GM12878 (cell line): ENCODE measurements at regions not wholly inside any gene's neighbourhood (a gene's known extent, or its start where the extent isn't known, plus 50 kb on each side); places are given as distances from the start of the nearest gene placed in this dataset.

ENCODE experiments used
- BRCA1 ChIP-seq: IDR thresholded peaks from 2 replicates; pipeline ENCODE4 v1.6.1; 2011; ENCODE audit warnings: low read depth, low read length, improper control_type of control experiment
- CEBPZ ChIP-seq: fragments of 150-350 bp; IDR thresholded peaks from 2 replicates; pipeline ENCODE4 v1.6.1; 2016; ENCODE audit warnings: low read depth, low read length
- DPF2 ChIP-seq: fragments of 450-650 bp; IDR thresholded peaks from 2 replicates; pipeline ENCODE4 v1.6.1; 2017; ENCODE audit warnings: mild to moderate bottlenecking
- E2F4 ChIP-seq: IDR thresholded peaks from 2 replicates; pipeline ENCODE4 v1.6.1; 2012; ENCODE audit warnings: low read depth, low read length, improper control_type of control experiment
- ETV6 ChIP-seq, 2 experiments: fragments of 450-650 bp in 1 of 2; IDR thresholded peaks in 1 of 2; conservative IDR thresholded peaks in 1 of 2; 2 replicates each; pipeline ENCODE4 v1.6.1; 2014; ENCODE audit warnings: antibody characterized with exemption in 1 of 2, borderline replicate concordance in 1 of 2, low read depth in 1 of 2, mild to moderate bottlenecking in 1 of 2, moderate library complexity in 1 of 2
- FOS ChIP-seq: IDR thresholded peaks from 3 replicates; pipeline ENCODE4 v1.6.1; 2011; ENCODE audit warnings: borderline replicate concordance; ENCODE audit not compliant: insufficient read length; ENCODE audit errors: extremely low read depth
- IKZF1 ChIP-seq: fragments of 450-650 bp; conservative IDR thresholded peaks from 2 replicates; pipeline ENCODE4 v1.6.1; 2017; ENCODE audit warnings: antibody characterized with exemption, mild to moderate bottlenecking
- IRF3 ChIP-seq: fragments of 450-650 bp; IDR thresholded peaks from 2 replicates; pipeline ENCODE4 v1.6.1; 2014; ENCODE audit warnings: mild to moderate bottlenecking
- IRF5 ChIP-seq: fragments of 450-650 bp; IDR thresholded peaks from 2 replicates; pipeline ENCODE4 v1.6.1; 2017; ENCODE audit warnings: borderline replicate concordance
- MEF2B ChIP-seq: fragments of 450-650 bp; IDR thresholded peaks from 2 replicates; pipeline ENCODE4 v1.6.1; 2018; ENCODE audit warnings: mild to moderate bottlenecking, moderate library complexity; ENCODE audit not compliant: partially characterized antibody, poor library complexity, severe bottlenecking
- PAX8 ChIP-seq: fragments of 450-650 bp; IDR thresholded peaks from 2 replicates; pipeline ENCODE4 v1.6.1; 2017; ENCODE audit warnings: mild to moderate bottlenecking, moderate library complexity
- PBX3 ChIP-seq: IDR thresholded peaks from 2 replicates; pipeline ENCODE4 v1.6.1; 2011; ENCODE audit warnings: mild to moderate bottlenecking, low read depth, low read length, moderate library complexity; ENCODE audit not compliant: insufficient replicate concordance
- PML ChIP-seq: IDR thresholded peaks from 2 replicates; pipeline ENCODE4 v1.6.1; 2012; ENCODE audit warnings: low read length, inconsistent platforms
- RAD21 ChIP-seq: IDR thresholded peaks from 2 replicates; pipeline ENCODE4 v1.6.1; 2011; ENCODE audit warnings: mild to moderate bottlenecking, low read depth, low read length, moderate library complexity; ENCODE audit not compliant: insufficient read depth
- RAD51 ChIP-seq: fragments of 450-650 bp; IDR thresholded peaks from 2 replicates; pipeline ENCODE4 v1.6.1; 2016; ENCODE audit warnings: moderate library complexity, mild to moderate bottlenecking, inconsistent platforms
- RELB ChIP-seq: fragments of 450-650 bp; IDR thresholded peaks from 2 replicates; pipeline ENCODE4 v1.6.1; 2017; ENCODE audit warnings: low read depth, mild to moderate bottlenecking, moderate library complexity
- RFX5 ChIP-seq: IDR thresholded peaks from 2 replicates; pipeline ENCODE4 v1.6.1; 2011; ENCODE audit warnings: low read depth, low read length, improper control_type of control experiment
- SMARCA5 ChIP-seq: fragments of 450-650 bp; IDR thresholded peaks from 2 replicates; pipeline ENCODE4 v1.6.1; 2017; ENCODE audit warnings: mild to moderate bottlenecking
- SMC3 ChIP-seq: IDR thresholded peaks from 2 replicates; pipeline ENCODE4 v1.6.1; 2011; ENCODE audit warnings: low read length, improper control_type of control experiment, borderline replicate concordance
- TCF7 ChIP-seq: IDR thresholded peaks from 2 replicates; pipeline ENCODE4 v1.6.1; 2014; ENCODE audit warnings: antibody characterized with exemption, borderline replicate concordance
- ZNF217 ChIP-seq: fragments of 450-650 bp; IDR thresholded peaks from 2 replicates; pipeline ENCODE4 v1.6.1; 2017; ENCODE audit warnings: antibody characterized with exemption, mild to moderate bottlenecking

GRCh38 chr10:3935141-3935540 is 150.1 kb upstream of the KLF6 start (continued):
- TF ChIP-seq IRF3 (no peak), RAD51 (peak; percentile 44), IKZF1 (peak; percentile 85), BRCA1 (no peak), SMARCA5 (no peak), ETV6 (conservative IDR thresholded peaks at IDR 0.05 in 1 of 2, IDR thresholded peaks at IDR 0.05 in 1 of 2; ENCODE audit: borderline replicate concordance in 1 of 2, low read depth in 1 of 2) (peak in 1 of 2 experiments; percentile 57; a peak in 1 of 4 replicates), RFX5 (no peak), MEF2B (peak; percentile 84), SMC3 (peak; percentile 44; the same call in 1 of the 2 replicates), DPF2 (peak; percentile 74), TCF7 (no peak), CEBPZ (no peak), ZNF217 (no peak; the same call in 1 of the 2 replicates), IRF5 (no peak), PML (peak; percentile 38; the same call in 1 of the 2 replicates), E2F4 (no peak), RAD21 (peak; percentile 26), RELB (peak; percentile 85; the same call in 1 of the 2 replicates), PAX8 (no peak), PBX3 (no peak), FOS (no peak)
